ENCODE measurements at regions not wholly inside any gene's neighbourhood (a gene's known extent, or its start where the extent isn't known, plus 50 kb on each side); places are given as distances from the start of the nearest gene placed in this dataset.

DNA sequence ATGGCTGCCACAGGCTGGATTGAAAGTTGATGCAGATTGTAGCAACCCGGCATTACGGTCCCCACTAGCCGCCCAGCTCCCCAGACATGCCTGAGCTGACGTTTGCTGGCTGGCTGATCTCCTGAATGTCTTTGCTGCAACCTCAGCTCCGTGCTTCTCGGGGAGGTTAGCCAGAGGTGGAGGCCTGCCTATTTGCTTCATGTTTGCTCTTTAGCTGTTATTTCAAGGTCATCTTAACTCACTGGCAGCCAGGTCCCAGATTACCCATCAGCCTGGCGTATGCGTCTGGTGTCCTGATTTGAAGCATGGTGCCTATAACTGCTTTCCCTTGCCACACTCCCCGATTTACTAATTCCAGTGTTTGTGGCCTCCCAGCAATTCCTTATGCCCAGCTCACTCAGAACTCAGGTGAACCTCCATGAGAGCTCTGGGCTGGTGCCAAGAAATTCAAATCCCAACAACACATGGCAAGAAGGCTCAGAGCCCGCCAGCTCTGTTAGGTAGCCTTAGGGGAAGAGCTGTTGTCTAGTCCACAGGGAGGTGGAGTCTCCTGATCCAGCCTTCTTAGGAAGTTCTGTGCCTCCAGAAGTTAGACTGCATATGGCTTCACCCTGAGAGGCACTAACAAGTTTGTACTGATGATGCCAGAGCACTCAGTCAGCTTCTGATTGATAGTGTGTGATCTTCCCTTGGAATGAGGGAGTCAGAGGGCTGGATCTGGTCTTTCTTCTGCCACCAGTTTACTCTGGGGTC is 69.7 kb upstream of the EXOC4 start:
- TF ChIP-seq, protein P1, sequence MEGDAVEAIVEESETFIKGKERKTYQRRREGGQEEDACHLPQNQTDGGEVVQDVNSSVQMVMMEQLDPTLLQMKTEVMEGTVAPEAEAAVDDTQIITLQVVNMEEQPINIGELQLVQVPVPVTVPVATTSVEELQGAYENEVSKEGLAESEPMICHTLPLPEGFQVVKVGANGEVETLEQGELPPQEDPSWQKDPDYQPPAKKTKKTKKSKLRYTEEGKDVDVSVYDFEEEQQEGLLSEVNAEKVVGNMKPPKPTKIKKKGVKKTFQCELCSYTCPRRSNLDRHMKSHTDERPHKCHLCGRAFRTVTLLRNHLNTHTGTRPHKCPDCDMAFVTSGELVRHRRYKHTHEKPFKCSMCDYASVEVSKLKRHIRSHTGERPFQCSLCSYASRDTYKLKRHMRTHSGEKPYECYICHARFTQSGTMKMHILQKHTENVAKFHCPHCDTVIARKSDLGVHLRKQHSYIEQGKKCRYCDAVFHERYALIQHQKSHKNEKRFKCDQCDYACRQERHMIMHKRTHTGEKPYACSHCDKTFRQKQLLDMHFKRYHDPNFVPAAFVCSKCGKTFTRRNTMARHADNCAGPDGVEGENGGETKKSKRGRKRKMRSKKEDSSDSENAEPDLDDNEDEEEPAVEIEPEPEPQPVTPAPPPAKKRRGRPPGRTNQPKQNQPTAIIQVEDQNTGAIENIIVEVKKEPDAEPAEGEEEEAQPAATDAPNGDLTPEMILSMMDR (IDR thresholded peaks at IDR 0.05): no peak
- no peak for TF ChIP-seq EZH2 (IDR thresholded peaks at IDR 0.05)

Measured in neural progenitor cell (in vitro differentiated cells).